Anterior cingulate cortex (tissue), 58 donors: ENCODE measurements at regions not wholly inside any gene's neighbourhood (a gene's known extent, or its start where the extent isn't known, plus 50 kb on each side); places are given as distances from the start of the nearest gene placed in this dataset.
"Not testable (repeated sequence)": the region's sequence is repeated elsewhere in the genome, so short reads cannot be mapped to it uniquely, and the experiment has no call there.

Source experiments
- DNase-seq, 58 donors: peaks; one replicate each; lab custom pipeline; 2025; lab: John Stamatoyannopoulos, UW

GRCh38 chr18:2223849-2224248 lies 347.5 kb downstream of the METTL4 start:
- DNase-seq: peak in 7 of 58 donors; percentile 1 to 13 (median 3)

GRCh38 chr18:2236232-2236631 lies 335.1 kb downstream of the METTL4 start:
- DNase-seq: no peak

- DNase-seq: no peak
Observed at GRCh38 chr18:2237706-2238105, 333.6 kb downstream of the METTL4 start.

GRCh38 chr18:2240311-2240705 lies 331.0 kb downstream of the METTL4 start:
- DNase-seq: no peak

- no peak for DNase-seq
Observed at GRCh38 chr18:2244641-2245040, 326.7 kb downstream of the METTL4 start.

GRCh38 chr18:2247101-2247500 lies 324.2 kb downstream of the METTL4 start:
- DNase-seq: not testable (repeated sequence)

GRCh38 chr18:2254977-2255376 lies 316.3 kb downstream of the METTL4 start:
- no peak for DNase-seq

GRCh38 chr18:2256577-2256976 lies 314.7 kb downstream of the METTL4 start:
- no peak for DNase-seq

- DNase-seq: no peak
Observed at GRCh38 chr18:2258954-2259353, 312.4 kb downstream of the METTL4 start.

GRCh38 chr18:2263303-2263890 lies 307.9 kb downstream of the METTL4 start:
- DNase-seq: no peak

GRCh38 chr18:2274613-2275012 lies 296.7 kb downstream of the METTL4 start:
- no peak for DNase-seq

- DNase-seq: no peak
Observed at GRCh38 chr18:2281086-2281485, 290.2 kb downstream of the METTL4 start.

- no peak for DNase-seq
Observed at GRCh38 chr18:2281523-2282199, 289.6 kb downstream of the METTL4 start.

GRCh38 chr18:2293109-2293839 lies 278.0 kb downstream of the METTL4 start:
- DNase-seq: no peak

GRCh38 chr18:2301316-2301715 lies 270.0 kb downstream of the METTL4 start:
- no peak for DNase-seq

- DNase-seq: no peak
Observed at GRCh38 chr18:2302012-2302411, 269.3 kb downstream of the METTL4 start.

- no peak for DNase-seq
Observed at GRCh38 chr18:2302628-2303516, 268.4 kb downstream of the METTL4 start.

- no peak for DNase-seq
Observed at GRCh38 chr18:2303517-2304238, 267.6 kb downstream of the METTL4 start.

- no peak for DNase-seq
Observed at GRCh38 chr18:2304378-2305175, 266.7 kb downstream of the METTL4 start.
